H1 (cell line): ENCODE measurements at regions not wholly inside any gene's neighbourhood (a gene's known extent, or its start where the extent isn't known, plus 50 kb on each side); places are given as distances from the start of the nearest gene placed in this dataset.
A peak's percentile ranks its signal among the peaks of the same experiment; 100 is the strongest.

Experiments used
- CHD7 ChIP-seq: fragments of 300-600 bp; sonication (generic); IDR thresholded peaks from 2 replicates; pipeline ENCODE4 v1.7.1; 2012; ENCODE audit warnings: low read length, moderate library complexity, mild to moderate bottlenecking, inconsistent platforms; ENCODE audit not compliant: insufficient replicate concordance
- CTCF ChIP-seq, 3 experiments: IDR thresholded peaks; 1 replicate in 2 of 3; 2 replicates in 1 of 3; pipeline versions ENCODE4 v1.5.1 to v1.6.1; 2011; ENCODE audit warnings: low read length in 3 of 3, mild to moderate bottlenecking in 3 of 3, inconsistent platforms in 2 of 3, low read depth in 1 of 3, moderate library complexity in 1 of 3; ENCODE audit not compliant: insufficient read depth in 1 of 3; ENCODE audit errors: control extremely low read depth in 1 of 3
- E2F6 ChIP-seq: IDR thresholded peaks from 2 replicates; pipeline ENCODE4 v1.6.1; 2012; ENCODE audit warnings: inconsistent platforms
- MAX ChIP-seq: IDR thresholded peaks from 2 replicates; pipeline ENCODE4 v1.6.1; 2012; ENCODE audit warnings: inconsistent platforms

- TF ChIP-seq CHD7 (no peak), CTCF (IDR thresholded peaks at IDR 0.05; ENCODE audit: control extremely low read depth in 1 of 3, insufficient read depth in 1 of 3, low read depth in 1 of 3, low read length in 3 of 3) (peak; percentile 80 to 85 (median 85)), E2F6 (peak; percentile 84), MAX (peak; percentile 67)
Measured at GRCh38 chr17:16873174-16874035, 98.5 kb downstream of the TNFRSF13B start (continued).
